Heart left ventricle (tissue), 16 donors: ENCODE measurements at regions not wholly inside any gene's neighbourhood (a gene's known extent, or its start where the extent isn't known, plus 50 kb on each side); places are given as distances from the start of the nearest gene placed in this dataset.

Source experiments
- ATAC-seq, 4 donors: fragments of 200-7000 bp; cut with Tn5 transposase; one replicate each; pipeline ENCODE4 v1.9.1; 2020 to 2022; ENCODE audit warnings: moderate library complexity in 4 of 4, mild to moderate bottlenecking in 3 of 4, moderate number of reproducible peaks in 1 of 4
- DNase-seq, 5 donors: peaks; one replicate each; pipeline ENCODE4 v3.0.0-alpha.2; 2020
- H3K27ac ChIP-seq, 12 donors: fragments of 200-600 bp; sonication (generic) in 4 of 12; one replicate each; pipeline versions ENCODE4 v1.5.0 to v1.8.0; 2016 to 2022; ENCODE audit warnings: mild to moderate bottlenecking in 2 of 12
- H3K27me3 ChIP-seq, 9 donors: fragments of 200-600 bp; sonication (generic) in 2 of 9; one replicate each; pipeline versions ENCODE4 v1.5.1 to v1.8.0; 2016 to 2022; ENCODE audit warnings: mild to moderate bottlenecking in 3 of 9
- H3K36me3 ChIP-seq, 9 donors: fragments of 200-600 bp; sonication (generic) in 2 of 9; one replicate each; pipeline versions ENCODE4 v1.5.0 to v1.8.0; 2018 to 2022; ENCODE audit warnings: mild to moderate bottlenecking in 2 of 9
- H3K4me1 ChIP-seq, 12 donors: fragments of 200-600 bp; sonication (generic) in 4 of 12; one replicate each; pipeline versions ENCODE4 v1.5.0 to v1.8.0; 2016 to 2022; ENCODE audit warnings: mild to moderate bottlenecking in 3 of 12
- H3K4me3 ChIP-seq, 12 donors: fragments of 200-600 bp; sonication (generic) in 4 of 12; one replicate each; pipeline versions ENCODE4 v1.5.0 to v1.8.0; 2017 to 2022; ENCODE audit warnings: mild to moderate bottlenecking in 9 of 12, moderate library complexity in 4 of 12
- H3K9me3 ChIP-seq, 12 donors: fragments of 200-600 bp; sonication (generic) in 4 of 12; one replicate each; pipeline versions ENCODE4 v1.5.0 to v1.8.0; 2016 to 2022; ENCODE audit warnings: mild to moderate bottlenecking in 1 of 12
- POLR2A ChIP-seq, 2 donors: fragments of 450-650 bp; IDR thresholded peaks; one replicate each; pipeline ENCODE4 v1.6.1; 2017; ENCODE audit warnings: antibody characterized with exemption in 2 of 2, mild to moderate bottlenecking in 2 of 2, moderate library complexity in 2 of 2
- WGBS, 4 donors: extraction: QIAGEN DNeasy Blood & Tissue Kit in 2 of 4; methylation state at CpG; one replicate each; pipeline versions ENCODE4 v1.1.5 to v1.1.7; 2013 to 2018; 5-methylcytosine and 5-hydroxymethylcytosine counted together
- intact Hi-C, 10 donors: fragments of 100-400 bp; cut with DNase I; formaldehyde crosslinking; loops; one replicate each; pipeline versions ENCODE4 v1.11.1 to v1.14.2; 2022
- TF ChIP-seq, protein P1 (sequence below), 12 donors: fragments of 200-600 bp; sonication (generic) in 4 of 12; IDR thresholded peaks; one replicate each; pipeline versions ENCODE4 v1.5.0 to v1.8.0; 2018 to 2022; ENCODE audit warnings: antibody characterized with exemption in 12 of 12, mild to moderate bottlenecking in 5 of 12
- donor health status: ischemic (EF 13 %, LVEDD 7.1; RV severe dilation, severe dysfunction).
- donor health status: healthy with polysubstance abuse.
- donor health status: DM: no; HTN: yes; CAD: no.
- donor health status: DM: no; HTN: no; CAD: no.
- donor health status: ischemic (EF 25% LVEDD 6.9; RV normal size, moderate dysfunction).
- donor health status: ischemic (EF 25% LVEDD 5.7; RV mildly dilated, moderate dysfunction).
- donor health status: healthy.
- donor health status: DM: yes; HTN: yes; CAD: no.
- donor health status: ischemic (EF 35%, LVEDD 5.7; RV mildly dilated, moderate dysfunction).
- donor health status: nonischemic (EF 11% LVEDD 7.7; RV severe dilation, severe dysfunction).
- donor health status: DM: yes; HTN: yes; CAD: no.
- donor health status: PGD.
- donor health status: ischemic (EF 29% LVEDD 5.4; RV normal size, mild dysfunction).
- donor health status: nonischemic (EF 23%, LVEDD 6.1; RV moderate dilation, normal function).

GRCh38 chr15:24899367-24899766, 55.4 kb upstream of the SNRPN start:
- ATAC-seq (no peak), DNase-seq (no peak)
- intact Hi-C loops: no loop called here
- peaks cover 0 to 20% (median 0%) of the 10 kb centered on the region in 12 donors for H3K9me3 ChIP-seq
- no peak overlapping the region for H3K4me3 ChIP-seq
- 61 to 71% (median 66%) methylated on average over 3 of the region's 3 CpGs for WGBS, 4 donors
- no peaks in the 10 kb centered on the region for H3K27me3 ChIP-seq
- no peak overlapping the region for H3K27ac ChIP-seq
- H3K36me3 ChIP-seq: no peaks in the 10 kb centered on the region
- no peaks in the 10 kb centered on the region for H3K4me1 ChIP-seq
- no peak for TF ChIP-seq POLR2A (IDR thresholded peaks at IDR 0.05)
- TF ChIP-seq, protein P1, sequence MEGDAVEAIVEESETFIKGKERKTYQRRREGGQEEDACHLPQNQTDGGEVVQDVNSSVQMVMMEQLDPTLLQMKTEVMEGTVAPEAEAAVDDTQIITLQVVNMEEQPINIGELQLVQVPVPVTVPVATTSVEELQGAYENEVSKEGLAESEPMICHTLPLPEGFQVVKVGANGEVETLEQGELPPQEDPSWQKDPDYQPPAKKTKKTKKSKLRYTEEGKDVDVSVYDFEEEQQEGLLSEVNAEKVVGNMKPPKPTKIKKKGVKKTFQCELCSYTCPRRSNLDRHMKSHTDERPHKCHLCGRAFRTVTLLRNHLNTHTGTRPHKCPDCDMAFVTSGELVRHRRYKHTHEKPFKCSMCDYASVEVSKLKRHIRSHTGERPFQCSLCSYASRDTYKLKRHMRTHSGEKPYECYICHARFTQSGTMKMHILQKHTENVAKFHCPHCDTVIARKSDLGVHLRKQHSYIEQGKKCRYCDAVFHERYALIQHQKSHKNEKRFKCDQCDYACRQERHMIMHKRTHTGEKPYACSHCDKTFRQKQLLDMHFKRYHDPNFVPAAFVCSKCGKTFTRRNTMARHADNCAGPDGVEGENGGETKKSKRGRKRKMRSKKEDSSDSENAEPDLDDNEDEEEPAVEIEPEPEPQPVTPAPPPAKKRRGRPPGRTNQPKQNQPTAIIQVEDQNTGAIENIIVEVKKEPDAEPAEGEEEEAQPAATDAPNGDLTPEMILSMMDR (IDR thresholded peaks at IDR 0.05): no peak

DNA sequence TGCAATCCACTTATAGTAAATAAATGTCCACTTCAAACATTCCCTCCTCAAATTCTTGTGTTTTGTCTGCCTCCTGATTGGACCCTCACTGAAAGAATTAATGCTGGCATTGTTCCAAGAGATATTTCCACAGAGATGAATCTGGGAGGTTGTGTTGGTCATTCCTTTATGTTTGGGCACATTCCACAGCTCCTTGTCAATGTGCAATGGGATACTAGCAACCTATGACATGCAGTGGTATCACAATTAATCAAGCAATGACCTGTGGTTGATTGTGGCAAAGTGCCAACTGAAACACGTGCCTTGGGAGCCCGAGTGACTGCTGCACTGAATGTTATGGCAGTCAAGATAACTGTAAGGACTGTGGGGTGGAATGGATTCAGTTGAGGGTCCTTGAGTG, 55.0 kb upstream of the SNRPN start:
- TF ChIP-seq POLR2A (IDR thresholded peaks at IDR 0.05): no peak
- TF ChIP-seq, protein P1 (IDR thresholded peaks at IDR 0.05): no peak
- WGBS, 4 donors: 12 to 31% (median 19%) methylated on average over 2 of the region's 2 CpGs
- intact Hi-C loops: no loop called here
- no peak for DNase-seq
- Histone ChIP-seq H3K27me3 (no peaks in the 10 kb centered on the region), H3K36me3 (no peaks in the 10 kb centered on the region), H3K9me3 (peaks cover 0 to 18% (median 0%) of the 10 kb centered on the region in 12 donors), H3K4me1 (no peaks in the 10 kb centered on the region), H3K4me3 (no peak overlapping the region), H3K27ac (no peak overlapping the region)
- ATAC-seq: no peak

GRCh38 chr15:24901409-24901808, 53.4 kb upstream of the SNRPN start:
- 64 to 79% (median 66%) methylated on average over 3 of the region's 3 CpGs for WGBS, 4 donors
- Histone ChIP-seq H3K4me3 (no peak overlapping the region), H3K9me3 (peaks cover 0 to 14% (median 0%) of the 10 kb centered on the region in 12 donors), H3K4me1 (no peaks in the 10 kb centered on the region), H3K36me3 (no peaks in the 10 kb centered on the region), H3K27me3 (no peaks in the 10 kb centered on the region), H3K27ac (no peak overlapping the region)
- DNase-seq: no peak
- TF ChIP-seq, protein P1 (IDR thresholded peaks at IDR 0.05): no peak
- no peak for TF ChIP-seq POLR2A (IDR thresholded peaks at IDR 0.05)
- no peak for ATAC-seq
- intact Hi-C loops: no loop called here
